ENCODE measurements at regions not wholly inside any gene's neighbourhood (a gene's known extent, or its start where the extent isn't known, plus 50 kb on each side); places are given as distances from the start of the nearest gene placed in this dataset.

DNA sequence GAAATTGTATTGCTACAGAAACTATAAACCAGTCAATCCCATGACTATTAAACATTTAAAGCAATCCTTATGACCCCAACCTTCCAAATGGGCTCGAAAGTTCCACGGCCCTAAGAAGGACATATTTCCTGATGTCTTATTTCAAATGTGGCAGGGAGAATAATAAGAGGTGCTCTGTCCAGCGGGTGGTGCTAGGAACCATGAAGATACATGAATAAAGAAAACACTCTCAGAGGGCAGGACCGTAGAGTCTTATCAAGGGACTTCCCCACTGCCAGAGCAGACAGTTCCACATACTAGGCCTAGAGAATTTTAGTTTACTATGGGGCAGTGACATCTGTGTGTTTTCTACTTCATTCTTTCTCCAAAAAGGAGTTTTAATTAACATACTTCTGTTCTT is 187.1 kb upstream of the PIK3C3 start:
- Histone ChIP-seq H4K20me1 (ENCODE audit: insufficient read depth, low read length) (no peaks in the 10 kb centered on the region), H3K27me3 (ENCODE audit: insufficient read depth, low read length) (no peaks in the 10 kb centered on the region), H3K9me3 (ENCODE audit: insufficient read depth, low read depth, low read length) (no peaks in the 10 kb centered on the region), H3K4me3 (ENCODE audit: insufficient read depth, low read depth, low read length) (no peak overlapping the region), H3K27ac (ENCODE audit: low read depth, low read length) (no peak overlapping the region), H3K79me2 (ENCODE audit: insufficient read depth, low read length) (no peaks in the 10 kb centered on the region), H2AFZ (ENCODE audit: low read depth, low read length) (no peak overlapping the region), H3K9ac (ENCODE audit: low read length) (no peak overlapping the region), H3K4me1 (ENCODE audit: insufficient read depth, low read length) (no peaks in the 10 kb centered on the region), H3K36me3 (ENCODE audit: insufficient read depth, low read length) (no peaks in the 10 kb centered on the region), H3K4me2 (ENCODE audit: low read length) (no peak overlapping the region)
- DNase-seq (ENCODE audit: low read depth), result peak; percentile 36
- Mint-ChIP-seq H3K27me3 (ENCODE audit: low read depth, unreplicated experiment) (no peaks in the 10 kb centered on the region), H3K4me1 (ENCODE audit: low read depth, unreplicated experiment) (no peaks in the 10 kb centered on the region), H3K27ac (ENCODE audit: unreplicated experiment) (no peak overlapping the region), H3K9me3 (ENCODE audit: unreplicated experiment) (no peaks in the 10 kb centered on the region), H3K36me3 (ENCODE audit: low read depth, unreplicated experiment) (no peaks in the 10 kb centered on the region), H3K4me3 (ENCODE audit: unreplicated experiment) (no peak overlapping the region)
- FAIRE-seq, result no peak
- no peak for TF ChIP-seq EZH2 (IDR thresholded peaks at IDR 0.05; ENCODE audit: insufficient read depth, low read length)
- TF ChIP-seq CTCF (IDR thresholded peaks at IDR 0.05; ENCODE audit: insufficient read depth, low read depth, low read length), result peak; percentile 21

DNA sequence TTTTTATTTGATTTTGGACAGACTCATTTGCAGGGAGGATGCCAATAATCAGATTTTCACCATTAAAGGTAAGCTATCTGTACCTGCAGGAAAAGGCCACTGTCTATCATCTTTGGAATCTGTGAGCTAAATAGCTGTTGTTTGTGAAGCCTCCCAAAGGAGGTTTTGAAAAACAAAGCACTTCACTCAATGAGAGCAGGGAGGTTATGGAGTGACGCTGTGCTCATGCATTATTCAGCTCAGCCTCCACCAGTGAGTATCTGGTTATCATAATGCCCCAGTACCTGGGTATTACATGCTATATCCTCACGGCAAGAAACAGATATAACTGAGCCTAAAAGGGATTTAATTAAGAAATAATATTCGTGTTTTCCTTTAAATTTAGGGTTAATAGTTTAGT is 189.6 kb upstream of the PIK3C3 start:
- DNase-seq (ENCODE audit: low read depth) (no peak), FAIRE-seq (no peak)
- no peaks in the 10 kb centered on the region for H4K20me1 ChIP-seq (ENCODE audit: insufficient read depth, low read length)
- H3K36me3 ChIP-seq (ENCODE audit: insufficient read depth, low read length), result no peaks in the 10 kb centered on the region
- no peak overlapping the region for H3K27ac ChIP-seq (ENCODE audit: low read depth, low read length)
- H3K4me3 Mint-ChIP-seq (ENCODE audit: unreplicated experiment), result no peak overlapping the region
- no peak overlapping the region for H3K9ac ChIP-seq (ENCODE audit: low read length)
- no peaks in the 10 kb centered on the region for H3K36me3 Mint-ChIP-seq (ENCODE audit: low read depth, unreplicated experiment)
- H3K27ac Mint-ChIP-seq (ENCODE audit: unreplicated experiment), result no peak overlapping the region
- H3K9me3 ChIP-seq (ENCODE audit: insufficient read depth, low read depth, low read length), result no peaks in the 10 kb centered on the region
- H3K4me1 ChIP-seq (ENCODE audit: insufficient read depth, low read length), result peaks cover 7% of the 10 kb centered on the region
- no peaks in the 10 kb centered on the region for H3K9me3 Mint-ChIP-seq (ENCODE audit: unreplicated experiment)
- no peaks in the 10 kb centered on the region for H3K27me3 Mint-ChIP-seq (ENCODE audit: low read depth, unreplicated experiment)
- no peak overlapping the region for H3K4me2 ChIP-seq (ENCODE audit: low read length)
- no peak overlapping the region for H2AFZ ChIP-seq (ENCODE audit: low read depth, low read length)
- H3K4me1 Mint-ChIP-seq (ENCODE audit: low read depth, unreplicated experiment), result peaks cover 9% of the 10 kb centered on the region
- H3K27me3 ChIP-seq (ENCODE audit: insufficient read depth, low read length), result no peaks in the 10 kb centered on the region
- no peak overlapping the region for H3K4me3 ChIP-seq (ENCODE audit: insufficient read depth, low read depth, low read length)
- H3K79me2 ChIP-seq (ENCODE audit: insufficient read depth, low read length), result no peaks in the 10 kb centered on the region
- no peak for TF ChIP-seq CTCF (IDR thresholded peaks at IDR 0.05; ENCODE audit: insufficient read depth, low read depth, low read length)

GRCh38 chr18:41763361-41763760 is 191.7 kb upstream of the PIK3C3 start:
- Mint-ChIP-seq H3K9me3 (ENCODE audit: unreplicated experiment) (no peaks in the 10 kb centered on the region), H3K36me3 (ENCODE audit: low read depth, unreplicated experiment) (no peaks in the 10 kb centered on the region), H3K4me3 (ENCODE audit: unreplicated experiment) (no peak overlapping the region), H3K27ac (ENCODE audit: unreplicated experiment) (no peak overlapping the region), H3K27me3 (ENCODE audit: low read depth, unreplicated experiment) (no peaks in the 10 kb centered on the region), H3K4me1 (ENCODE audit: low read depth, unreplicated experiment) (peaks cover 9% of the 10 kb centered on the region)
- Histone ChIP-seq H3K27me3 (ENCODE audit: insufficient read depth, low read length) (no peaks in the 10 kb centered on the region), H3K9me3 (ENCODE audit: insufficient read depth, low read depth, low read length) (no peaks in the 10 kb centered on the region), H3K4me3 (ENCODE audit: insufficient read depth, low read depth, low read length) (no peak overlapping the region), H3K4me2 (ENCODE audit: low read length) (no peak overlapping the region), H3K9ac (ENCODE audit: low read length) (no peak overlapping the region), H3K4me1 (ENCODE audit: insufficient read depth, low read length) (peaks cover 7% of the 10 kb centered on the region), H3K36me3 (ENCODE audit: insufficient read depth, low read length) (no peaks in the 10 kb centered on the region), H3K79me2 (ENCODE audit: insufficient read depth, low read length) (no peaks in the 10 kb centered on the region), H2AFZ (ENCODE audit: low read depth, low read length) (no peak overlapping the region), H4K20me1 (ENCODE audit: insufficient read depth, low read length) (no peaks in the 10 kb centered on the region), H3K27ac (ENCODE audit: low read depth, low read length) (no peak overlapping the region)
- no peak for DNase-seq (ENCODE audit: low read depth)
- TF ChIP-seq CTCF (IDR thresholded peaks at IDR 0.05; ENCODE audit: insufficient read depth, low read depth, low read length), result no peak
- no peak for TF ChIP-seq EZH2 (IDR thresholded peaks at IDR 0.05; ENCODE audit: insufficient read depth, low read length)
- FAIRE-seq, result no peak
